H1 (cell line): ENCODE measurements at regions not wholly inside any gene's neighbourhood (a gene's known extent, or its start where the extent isn't known, plus 50 kb on each side); places are given as distances from the start of the nearest gene placed in this dataset.

Experiments used
- CTCF ChIA-PET: fragments of 300-600 bp; sonication (Branson Sonifier 250); formaldehyde crosslinking; loops from one replicate; lab custom pipeline; 2021; ENCODE audit not compliant: partially characterized antibody; lab: Charles Lee
- POLR2A ChIA-PET: fragments of 300-600 bp; sonication (Branson Sonifier 250); formaldehyde crosslinking; loops from one replicate; lab custom pipeline; 2021; ENCODE audit warnings: inconsistent platforms; ENCODE audit not compliant: partially characterized antibody; lab: Charles Lee
- DNase-seq, 2 experiments: peaks; one replicate each; pipeline versions ENCODE4 v3.0.0 to v3.0.0-alpha.2; 2010 to 2022; ENCODE audit warnings: low spot score in 2 of 2, low read depth in 1 of 2, mixed read lengths in 1 of 2
- FAIRE-seq: peaks from 2 replicates; lab custom pipeline; 2011; peaks lifted over from hg19 to GRCh38; lab: Jason Lieb, UNC
- H2AFZ ChIP-seq: 2 replicates; pipeline ENCODE4 v1.8.1; 2012; ENCODE audit warnings: low read length, inconsistent platforms
- H2AK5ac ChIP-seq: 2 replicates; pipeline ENCODE4 v1.6.1; 2013; ENCODE audit warnings: low read depth, low read length
- H2BK120ac ChIP-seq: replicated peaks from 2 replicates; pipeline ENCODE3; 2013; ENCODE audit warnings: low read depth, low read length, inconsistent platforms
- H2BK12ac ChIP-seq: 2 replicates; pipeline ENCODE4 v1.6.1; 2013; ENCODE audit warnings: low read depth, low read length
- H2BK15ac ChIP-seq: 2 replicates; pipeline ENCODE4 v1.6.1; 2013; ENCODE audit warnings: low read length
- H2BK20ac ChIP-seq: 2 replicates; pipeline ENCODE4 v1.6.1; 2013; ENCODE audit warnings: low read length
- H2BK5ac ChIP-seq: 2 replicates; pipeline ENCODE4 v1.6.1; 2013; ENCODE audit warnings: low read depth, low read length
- H3K14ac ChIP-seq: 2 replicates; pipeline ENCODE4 v1.6.1; 2013; ENCODE audit warnings: inconsistent platforms; ENCODE audit not compliant: insufficient read length
- H3K18ac ChIP-seq: 2 replicates; pipeline ENCODE4 v1.6.1; 2013; ENCODE audit warnings: low read length; ENCODE audit errors: extremely low read depth
- H3K23ac ChIP-seq: 2 replicates; pipeline ENCODE4 v1.6.1; 2013; ENCODE audit warnings: inconsistent platforms; ENCODE audit not compliant: insufficient read length
- H3K23me2 ChIP-seq: 2 replicates; pipeline ENCODE4 v1.6.1; 2013; ENCODE audit warnings: low read depth, low read length
- H3K27ac ChIP-seq: 2 replicates; pipeline ENCODE4 v1.6.1; 2011; ENCODE audit warnings: low read depth, low read length, inconsistent platforms
- H3K27me3 ChIP-seq, 4 experiments: replicated peaks in 1 of 4; 1 replicate in 1 of 4; 2 replicates in 3 of 4; pipeline versions ENCODE4 v1.6.1 to v1.8.1; 2011 to 2013; ENCODE audit warnings: low read length in 3 of 4, mild to moderate bottlenecking in 3 of 4, inconsistent platforms in 2 of 4, mixed read lengths in 2 of 4, moderate library complexity in 1 of 4; ENCODE audit not compliant: control insufficient read depth in 3 of 4, insufficient read depth in 3 of 4; ENCODE audit errors: extremely low read depth in 1 of 4
- H3K36me3 ChIP-seq, 4 experiments: 2 replicates each; pipeline versions ENCODE4 v1.6.1 to v1.8.1; 2011 to 2013; ENCODE audit warnings: mild to moderate bottlenecking in 4 of 4, low read length in 3 of 4, moderate library complexity in 2 of 4, control low read depth in 1 of 4, inconsistent platforms in 1 of 4; ENCODE audit not compliant: insufficient read depth in 4 of 4, control insufficient read depth in 2 of 4
- H3K4ac ChIP-seq: replicated peaks from 2 replicates; pipeline ENCODE3; 2013; ENCODE audit warnings: low read length, low read depth, mixed read lengths, inconsistent platforms; ENCODE audit not compliant: insufficient read length
- H3K4me1 ChIP-seq, 4 experiments: replicated peaks in 1 of 4; 1 replicate in 1 of 4; 2 replicates in 3 of 4; pipeline versions ENCODE4 v1.6.1 to v1.8.1; 2011 to 2013; ENCODE audit warnings: low read length in 3 of 4, inconsistent platforms in 2 of 4, mixed read lengths in 1 of 4; ENCODE audit not compliant: insufficient read depth in 4 of 4, control insufficient read depth in 3 of 4
- H3K4me2 ChIP-seq, 2 experiments: 2 replicates each; pipeline versions ENCODE4 v1.6.1 to v1.8.1; 2011 to 2013; ENCODE audit warnings: low read depth in 2 of 2, low read length in 2 of 2, control low read depth in 1 of 2, inconsistent platforms in 1 of 2, mild to moderate bottlenecking in 1 of 2; ENCODE audit not compliant: insufficient read depth in 1 of 2
- H3K4me3 ChIP-seq, 4 experiments: fragments of 200-600, 300-600 bp in 1 of 4; sonication (generic), shearing (Covaris generic), sonication (Bioruptor Twin) in 1 of 4; 2 replicates each; pipeline versions ENCODE4 v1.5.1 to v1.8.1; 2011 to 2016; ENCODE audit warnings: low read length in 4 of 4, low read depth in 3 of 4, control low read depth in 2 of 4, inconsistent platforms in 2 of 4, mild to moderate bottlenecking in 2 of 4, mixed read lengths in 1 of 4, moderate library complexity in 1 of 4; ENCODE audit not compliant: insufficient read depth in 2 of 4; ENCODE audit errors: extremely low read depth in 1 of 4
- H3K56ac ChIP-seq: replicated peaks from 2 replicates; pipeline ENCODE3; 2013; ENCODE audit warnings: low read depth, mild to moderate bottlenecking, mixed read lengths, low read length, inconsistent platforms; ENCODE audit not compliant: insufficient read length
- H3K79me1 ChIP-seq: 2 replicates; pipeline ENCODE4 v1.6.1; 2013; ENCODE audit warnings: low read depth, low read length, control low read depth
- H3K79me2 ChIP-seq, 2 experiments: 2 replicates each; pipeline versions ENCODE4 v1.6.1 to v1.8.1; 2012 to 2013; ENCODE audit warnings: low read length in 2 of 2, mild to moderate bottlenecking in 2 of 2, inconsistent platforms in 1 of 2; ENCODE audit not compliant: insufficient read depth in 2 of 2, control insufficient read depth in 1 of 2
- H3K9ac ChIP-seq, 4 experiments: replicated peaks in 1 of 4; 1 replicate in 1 of 4; 2 replicates in 3 of 4; pipeline versions ENCODE4 v1.6.1 to v1.8.1; 2011 to 2013; ENCODE audit warnings: low read depth in 3 of 4, low read length in 3 of 4, control low read depth in 2 of 4, mild to moderate bottlenecking in 2 of 4, moderate library complexity in 2 of 4, inconsistent platforms in 1 of 4; ENCODE audit errors: extremely low read depth in 1 of 4
- H3K9me3 ChIP-seq, 2 experiments: 2 replicates each; pipeline versions ENCODE4 v1.6.1 to v1.8.1; 2012 to 2013; ENCODE audit warnings: mild to moderate bottlenecking in 2 of 2, moderate library complexity in 2 of 2, control low read depth in 1 of 2, inconsistent platforms in 1 of 2, low read depth in 1 of 2, low read length in 1 of 2, mixed read lengths in 1 of 2; ENCODE audit not compliant: insufficient read depth in 2 of 2
- H4K20me1 ChIP-seq, 2 experiments: replicated peaks in 1 of 2; 2 replicates each; pipeline versions ENCODE3 to v1.8.1; 2011 to 2013; ENCODE audit warnings: inconsistent platforms in 2 of 2, low read length in 2 of 2, mild to moderate bottlenecking in 1 of 2; ENCODE audit not compliant: insufficient read depth in 2 of 2, control insufficient read depth in 1 of 2
- H4K5ac ChIP-seq: 2 replicates; pipeline ENCODE4 v1.6.1; 2013; ENCODE audit warnings: low read length, low read depth, mixed read lengths, inconsistent platforms; ENCODE audit not compliant: insufficient read length
- H4K8ac ChIP-seq: 2 replicates; pipeline ENCODE4 v1.8.0; 2013; ENCODE audit warnings: mild to moderate bottlenecking, moderate library complexity, low read length, inconsistent platforms; ENCODE audit not compliant: insufficient read depth; ENCODE audit errors: extremely low read depth
- H4K91ac ChIP-seq: replicated peaks from 2 replicates; pipeline ENCODE3; 2013; ENCODE audit warnings: low read length, mixed read lengths, inconsistent platforms; ENCODE audit not compliant: insufficient read length
- CBX5 ChIP-seq: fragments of 300-800, 300-1000 bp; sonication (generic); IDR thresholded peaks from 2 replicates; pipeline ENCODE4 v1.7.1; 2016; ENCODE audit warnings: antibody characterized with exemption, low read length, low read depth
- CHD1 ChIP-seq: IDR thresholded peaks from 2 replicates; pipeline ENCODE4 v1.6.1; 2012; ENCODE audit warnings: low read depth, low read length, improper control_type of control experiment
- GABPA ChIP-seq: IDR thresholded peaks from 2 replicates; pipeline ENCODE4 v1.6.1; 2011; ENCODE audit warnings: mild to moderate bottlenecking, low read length, moderate library complexity, borderline replicate concordance; ENCODE audit not compliant: insufficient read depth
- NANOG ChIP-seq: IDR thresholded peaks from 2 replicates; pipeline ENCODE4 v1.6.1; 2011; ENCODE audit warnings: low read length, low read depth, mild to moderate bottlenecking, inconsistent platforms; ENCODE audit not compliant: insufficient read depth, poor library complexity, severe bottlenecking
- PHF8 ChIP-seq: fragments of 200-600 bp; sonication (generic); conservative IDR thresholded peaks from 2 replicates; pipeline ENCODE4 v1.7.1; 2012; ENCODE audit warnings: low read depth, mild to moderate bottlenecking, inconsistent platforms, low read length, moderate library complexity
- RBBP5 ChIP-seq: IDR thresholded peaks from 2 replicates; pipeline ENCODE4 v1.7.1; 2012; ENCODE audit warnings: low read depth, mild to moderate bottlenecking, inconsistent platforms, low read length, moderate library complexity, borderline replicate concordance
- SAP30 ChIP-seq: fragments of 300-600 bp; sonication (generic); IDR thresholded peaks from 2 replicates; pipeline ENCODE4 v1.7.1; 2012; ENCODE audit warnings: low read length, moderate library complexity, mild to moderate bottlenecking, inconsistent platforms; ENCODE audit not compliant: insufficient read depth, insufficient replicate concordance
- WGBS, 2 experiments: shearing (Covaris generic) in 1 of 2; methylation state at CpG; one replicate each; pipeline versions ENCODE4 v1.1.6 to v1.1.7; 2013 to 2015; ENCODE audit warnings: low lambda C conversion rate in 2 of 2, mixed read lengths in 2 of 2, inconsistent platforms in 1 of 2, low coverage in 1 of 2, missing lambda C conversion rate in 1 of 2; ENCODE audit not compliant: insufficient replicate concordance in 2 of 2, insufficient coverage in 1 of 2, insufficient read length in 1 of 2; ENCODE audit errors: extremely low coverage in 1 of 2, missing lambda C conversion rate in 1 of 2; 5-methylcytosine and 5-hydroxymethylcytosine counted together

GRCh38 chr15:62534996-62535395 is 369.9 kb upstream of the C2CD4B start:
- no peak overlapping the region for H2BK15ac ChIP-seq
- H3K27ac ChIP-seq = no peak overlapping the region
- H3K4ac ChIP-seq = no peak overlapping the region
- no peak overlapping the region for H2AFZ ChIP-seq
- H3K36me3 ChIP-seq = no peaks in the 10 kb centered on the region
- no peak overlapping the region for H4K8ac ChIP-seq
- H4K91ac ChIP-seq = no peak overlapping the region
- H2AK5ac ChIP-seq = no peak overlapping the region
- no peak overlapping the region for H3K4me3 ChIP-seq
- no peak for TF ChIP-seq SAP30
- TF ChIP-seq CHD1 = no peak
- TF ChIP-seq RBBP5 = no peak
- no peak for TF ChIP-seq GABPA
- TF ChIP-seq CBX5 = no peak
- no peak for TF ChIP-seq NANOG
- TF ChIP-seq PHF8 = no peak
- no peak overlapping the region for H3K23ac ChIP-seq
- H2BK12ac ChIP-seq = no peak overlapping the region
- CTCF ChIA-PET = interaction anchor here (1.3 to 2.8 kb wide), 3 partner anchors 14 to 20 kb away, joined by 4 to 22 read pairs (median 7); no protein-coding TSS in a partner anchor
- H4K5ac ChIP-seq = no peak overlapping the region
- peaks cover 0 to 3% (median 0%) of the 10 kb centered on the region in 4 experiments; a peak in 2 of 7 replicates for H3K4me1 ChIP-seq
- DNase-seq (no peak), FAIRE-seq (no peak)
- H3K14ac ChIP-seq = no peak overlapping the region
- H4K20me1 ChIP-seq = peaks cover 0 to 2% of the 10 kb centered on the region in 2 experiments
- H3K4me2 ChIP-seq = no peak overlapping the region
- H3K79me2 ChIP-seq = no peaks in the 10 kb centered on the region
- H3K56ac ChIP-seq = no peak overlapping the region
- no peak overlapping the region for H3K9ac ChIP-seq
- WGBS, 2 experiments = 80% methylated on average over 2 of the region's 2 CpGs; no CpG with 5 or more reads in 1 of the 2 experiments
- H2BK5ac ChIP-seq = no peak overlapping the region
- no peaks in the 10 kb centered on the region for H3K9me3 ChIP-seq
- no peaks in the 10 kb centered on the region for H3K27me3 ChIP-seq
- POLR2A ChIA-PET = no interaction called here
- no peak overlapping the region for H2BK120ac ChIP-seq
- no peak overlapping the region for H3K18ac ChIP-seq
- H3K79me1 ChIP-seq = no peaks in the 10 kb centered on the region; the same call in 1 of the 2 replicates
- no peaks in the 10 kb centered on the region for H3K23me2 ChIP-seq
- no peak overlapping the region for H2BK20ac ChIP-seq
